ENCODE measurements at regions not wholly inside any gene's neighbourhood (a gene's known extent, or its start where the extent isn't known, plus 50 kb on each side); places are given as distances from the start of the nearest gene placed in this dataset.

DNA sequence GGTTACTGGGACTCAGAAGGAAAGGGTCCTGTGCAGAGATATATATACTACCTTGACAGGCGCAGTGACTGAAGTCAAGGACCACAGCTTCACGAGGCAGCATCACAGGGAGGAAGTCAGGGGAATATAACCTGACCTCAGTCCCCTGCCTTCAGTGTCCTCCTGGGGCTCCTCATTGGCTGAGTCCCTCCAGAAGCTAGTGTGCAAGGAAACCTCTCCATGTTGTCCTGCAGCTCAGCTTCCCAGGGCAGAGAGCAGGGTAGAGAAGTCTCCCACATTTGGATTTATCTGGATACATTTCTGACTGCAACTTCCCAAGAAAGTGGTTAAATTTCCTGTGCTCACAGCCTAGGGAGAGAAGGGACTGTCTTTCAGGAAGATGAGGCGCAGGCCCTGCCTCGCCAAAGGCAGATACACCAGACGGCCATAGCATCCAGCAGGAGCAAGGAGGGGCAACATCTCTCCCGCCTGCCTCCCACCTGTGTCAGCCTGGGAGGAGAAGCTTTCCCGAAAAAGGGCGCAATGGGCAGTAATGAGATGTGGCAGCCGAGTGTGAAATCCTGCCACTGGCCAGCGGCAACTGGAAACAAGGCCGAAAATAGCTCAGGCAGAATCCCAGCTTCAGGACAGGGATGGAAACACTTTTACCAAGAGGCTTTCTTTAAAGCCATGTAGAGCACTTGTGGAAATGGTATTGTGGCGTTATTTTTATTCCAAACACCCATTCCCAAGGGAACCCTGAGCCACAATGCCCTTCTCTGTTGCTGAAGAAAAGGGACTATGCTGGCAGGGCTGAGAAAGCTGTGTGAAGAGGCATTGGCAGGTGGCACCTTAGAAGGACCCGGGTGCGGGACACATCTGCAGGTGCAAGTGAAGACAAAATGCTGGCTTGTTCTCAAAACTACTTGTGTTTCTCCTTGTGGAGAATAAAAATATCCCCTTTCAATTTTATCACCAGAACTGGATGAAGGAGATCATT lies 54.9 kb upstream of the HIF1A start:
- no CpG with 5 or more reads among the region's 14 CpGs for WGBS (ENCODE audit: insufficient coverage, insufficient read length)
- H3K27ac ChIP-seq (ENCODE audit: low read length): no peak overlapping the region

DNA sequence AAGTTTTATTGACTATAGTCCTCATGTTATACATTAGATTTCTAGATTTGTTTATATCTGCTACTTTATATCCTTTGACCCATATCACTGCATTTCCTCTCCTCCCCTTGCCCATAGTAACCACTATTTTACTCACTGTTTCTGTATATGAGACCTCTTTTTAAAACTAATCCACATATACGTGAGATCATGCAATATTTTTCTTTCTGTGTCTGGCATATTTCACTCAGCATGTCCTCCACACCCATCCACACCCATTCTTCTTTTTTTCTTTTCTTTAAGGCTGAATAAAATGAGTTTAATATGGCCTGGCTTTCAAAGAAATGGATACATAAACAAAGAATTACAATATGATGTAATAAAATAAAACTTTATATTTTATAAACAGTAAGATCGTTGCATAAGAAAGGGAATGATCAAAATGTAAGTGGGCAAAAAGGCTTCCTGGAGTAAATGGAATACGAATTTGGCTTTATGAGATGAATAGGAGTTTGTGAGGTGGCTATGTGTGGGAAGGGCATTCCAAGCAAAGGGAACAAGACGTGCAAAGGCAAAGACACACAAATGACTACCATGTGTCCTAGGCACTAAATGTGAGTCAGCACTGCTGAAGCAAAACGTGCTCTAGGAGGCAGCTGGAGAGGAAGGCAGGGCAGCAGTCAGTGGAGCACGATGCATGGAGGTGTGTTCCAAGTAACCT lies 53.2 kb upstream of the HIF1A start:
- H3K4me1 ChIP-seq (ENCODE audit: control insufficient read depth, insufficient read depth, low read length): no peaks in the 10 kb centered on the region
- H3K27ac ChIP-seq (ENCODE audit: low read length): no peak overlapping the region
- no peaks in the 10 kb centered on the region for H3K36me3 ChIP-seq (ENCODE audit: control insufficient read depth, insufficient read depth, low read length)
- no peaks in the 10 kb centered on the region for H3K9me3 ChIP-seq (ENCODE audit: control insufficient read depth, insufficient read depth, low read length)
- no peak for DNase-seq (ENCODE audit: low read depth, low spot score)
- H3K4me3 ChIP-seq (ENCODE audit: low read length): no peak overlapping the region
- H3K27me3 ChIP-seq (ENCODE audit: control insufficient read depth, insufficient read depth, low read length): no peaks in the 10 kb centered on the region
- 100% methylated on average over 1 of the region's 6 CpGs for WGBS (ENCODE audit: insufficient coverage, insufficient read length)

More for the DNA sequence above, 54.9 kb upstream of the HIF1A start:
- H3K27me3 ChIP-seq (ENCODE audit: control insufficient read depth, insufficient read depth, low read length): no peaks in the 10 kb centered on the region
- H3K4me1 ChIP-seq (ENCODE audit: control insufficient read depth, insufficient read depth, low read length): no peaks in the 10 kb centered on the region
- no peaks in the 10 kb centered on the region for H3K9me3 ChIP-seq (ENCODE audit: control insufficient read depth, insufficient read depth, low read length)
- H3K4me3 ChIP-seq (ENCODE audit: low read length): no peak overlapping the region
- H3K36me3 ChIP-seq (ENCODE audit: control insufficient read depth, insufficient read depth, low read length): no peaks in the 10 kb centered on the region
- DNase-seq (ENCODE audit: low read depth, low spot score): no peak

DNA sequence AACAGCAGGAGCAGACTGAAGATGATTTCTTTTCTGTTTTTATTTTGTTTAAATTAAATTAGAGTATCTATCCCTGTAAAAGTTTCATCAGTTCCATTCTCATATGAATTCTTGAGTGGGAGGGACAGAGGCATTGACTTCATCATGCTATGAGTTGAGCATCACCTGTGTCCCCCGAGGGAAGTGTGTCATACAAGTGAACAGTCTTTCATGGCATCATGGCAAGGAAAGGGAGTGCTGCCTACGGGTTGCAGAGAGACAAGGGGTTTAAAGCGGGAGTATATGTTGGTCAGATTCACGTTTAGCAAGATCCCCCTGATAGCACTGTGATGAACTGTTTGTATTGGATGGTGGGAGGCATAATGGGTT lies 52.7 kb upstream of the HIF1A start:
- WGBS (ENCODE audit: insufficient coverage, insufficient read length): no CpG with 5 or more reads among the region's 4 CpGs

DNA sequence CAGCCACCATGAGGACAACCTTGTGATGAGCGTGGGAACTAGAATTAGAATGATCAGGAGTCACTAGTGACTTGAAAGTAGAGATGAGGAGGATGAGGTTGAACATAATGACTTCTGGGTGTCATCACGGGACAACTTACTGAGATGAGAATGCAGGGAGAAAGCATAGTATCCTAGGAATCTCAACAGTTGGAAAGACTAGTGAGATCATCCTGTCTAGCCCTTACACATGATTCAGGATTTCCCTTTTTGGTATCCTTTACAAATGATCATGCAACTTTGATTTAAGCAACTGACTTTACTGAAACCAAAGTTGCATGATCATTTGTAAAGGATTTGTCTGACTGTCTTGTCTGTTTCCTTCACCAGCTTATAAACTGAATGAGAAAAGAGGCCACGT lies 51.8 kb upstream of the HIF1A start:
- H3K9me3 ChIP-seq (ENCODE audit: control insufficient read depth, insufficient read depth, low read length): no peaks in the 10 kb centered on the region
- no peaks in the 10 kb centered on the region for H3K36me3 ChIP-seq (ENCODE audit: control insufficient read depth, insufficient read depth, low read length)
- no peak for DNase-seq (ENCODE audit: low read depth, low spot score)
- no peak overlapping the region for H3K4me3 ChIP-seq (ENCODE audit: low read length)
- no peak overlapping the region for H3K27ac ChIP-seq (ENCODE audit: low read length)
- no peaks in the 10 kb centered on the region; the same call in 1 of the 2 replicates for H3K27me3 ChIP-seq (ENCODE audit: control insufficient read depth, insufficient read depth, low read length)
- H3K4me1 ChIP-seq (ENCODE audit: control insufficient read depth, insufficient read depth, low read length): no peaks in the 10 kb centered on the region
- no CpG with 5 or more reads among the region's 3 CpGs for WGBS (ENCODE audit: insufficient coverage, insufficient read length)

More for the DNA sequence above, 52.7 kb upstream of the HIF1A start:
- no peaks in the 10 kb centered on the region; the same call in 1 of the 2 replicates for H3K27me3 ChIP-seq (ENCODE audit: control insufficient read depth, insufficient read depth, low read length)
- DNase-seq (ENCODE audit: low read depth, low spot score): no peak
- no peaks in the 10 kb centered on the region for H3K9me3 ChIP-seq (ENCODE audit: control insufficient read depth, insufficient read depth, low read length)
- H3K4me1 ChIP-seq (ENCODE audit: control insufficient read depth, insufficient read depth, low read length): no peaks in the 10 kb centered on the region
- no peak overlapping the region for H3K27ac ChIP-seq (ENCODE audit: low read length)
- H3K36me3 ChIP-seq (ENCODE audit: control insufficient read depth, insufficient read depth, low read length): no peaks in the 10 kb centered on the region
- no peak overlapping the region for H3K4me3 ChIP-seq (ENCODE audit: low read length)

DNA sequence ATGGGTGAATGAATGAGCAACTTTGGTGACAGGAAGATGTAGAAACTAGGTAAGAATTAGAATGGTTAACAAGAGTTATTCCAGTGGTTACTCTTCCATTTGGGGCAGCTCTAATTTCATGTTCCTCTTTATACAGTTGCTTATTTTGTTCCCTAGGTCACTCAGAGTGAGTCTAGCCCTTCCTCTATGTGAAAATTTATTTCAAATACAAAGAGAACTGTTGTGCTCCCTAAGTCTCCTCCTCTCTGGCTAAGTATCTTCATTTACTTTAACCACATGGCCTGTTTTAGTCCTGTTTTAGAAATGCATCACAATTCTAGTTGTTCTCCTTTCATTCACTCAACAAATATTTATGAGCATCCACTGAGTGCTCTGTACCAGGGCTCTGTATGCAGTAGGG lies 51.1 kb upstream of the HIF1A start:
- Histone ChIP-seq H3K9me3 (ENCODE audit: control insufficient read depth, insufficient read depth, low read length) (no peaks in the 10 kb centered on the region), H3K27me3 (ENCODE audit: control insufficient read depth, insufficient read depth, low read length) (no peaks in the 10 kb centered on the region; the same call in 1 of the 2 replicates), H3K4me3 (ENCODE audit: low read length) (no peak overlapping the region), H3K27ac (ENCODE audit: low read length) (no peak overlapping the region), H3K36me3 (ENCODE audit: control insufficient read depth, insufficient read depth, low read length) (no peaks in the 10 kb centered on the region), H3K4me1 (ENCODE audit: control insufficient read depth, insufficient read depth, low read length) (no peaks in the 10 kb centered on the region)
- no peak for DNase-seq (ENCODE audit: low read depth, low spot score)

DNA sequence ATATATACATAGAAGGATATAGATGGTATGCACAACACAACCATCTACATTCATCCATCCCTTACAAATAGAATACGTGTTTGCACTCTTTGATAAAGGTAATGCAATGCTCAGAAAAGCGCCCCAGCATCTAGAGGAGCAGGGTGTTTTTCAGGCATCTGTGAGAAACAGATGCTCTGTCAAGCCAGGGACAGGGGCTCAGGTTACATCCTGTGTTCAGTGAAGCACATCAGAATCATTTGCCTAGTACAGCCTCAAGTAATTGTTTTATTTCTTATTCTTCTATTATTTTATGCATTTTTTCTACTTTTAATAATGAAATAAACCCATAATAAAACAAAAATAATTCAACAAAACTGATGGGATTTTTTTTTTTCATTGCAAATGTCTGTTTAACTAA lies 50.5 kb upstream of the HIF1A start:
- H3K27ac ChIP-seq (ENCODE audit: low read length): no peak overlapping the region
- H3K9me3 ChIP-seq (ENCODE audit: control insufficient read depth, insufficient read depth, low read length): no peaks in the 10 kb centered on the region
- no peak overlapping the region for H3K4me3 ChIP-seq (ENCODE audit: low read length)
- DNase-seq (ENCODE audit: low read depth, low spot score): no peak
- no peaks in the 10 kb centered on the region for H3K36me3 ChIP-seq (ENCODE audit: control insufficient read depth, insufficient read depth, low read length)
- H3K27me3 ChIP-seq (ENCODE audit: control insufficient read depth, insufficient read depth, low read length): no peaks in the 10 kb centered on the region; the same call in 1 of the 2 replicates
- WGBS (ENCODE audit: insufficient coverage, insufficient read length): no CpG with 5 or more reads among the region's 2 CpGs
- H3K4me1 ChIP-seq (ENCODE audit: control insufficient read depth, insufficient read depth, low read length): no peaks in the 10 kb centered on the region

DNA sequence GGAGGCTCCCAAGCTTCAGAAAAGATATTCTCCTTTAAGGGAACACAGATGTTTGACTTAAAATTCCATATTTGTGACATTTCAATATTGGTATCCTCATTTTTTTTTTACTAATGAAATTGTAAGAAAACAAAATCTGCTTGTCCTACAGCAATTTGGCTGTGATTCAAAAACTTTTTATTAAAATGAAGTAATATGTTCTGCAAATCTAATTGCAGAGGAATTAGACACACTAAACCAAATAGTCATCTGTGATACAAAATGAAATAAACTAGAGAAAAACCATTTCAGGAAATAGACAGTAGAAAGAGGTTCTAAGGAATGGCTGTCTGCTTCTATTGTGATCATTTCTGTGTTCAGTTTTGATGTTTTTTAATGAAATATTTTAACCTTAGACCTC lies 50.1 kb upstream of the HIF1A start:
- Histone ChIP-seq H3K27ac (ENCODE audit: low read length) (no peak overlapping the region), H3K9me3 (ENCODE audit: control insufficient read depth, insufficient read depth, low read length) (no peaks in the 10 kb centered on the region), H3K36me3 (ENCODE audit: control insufficient read depth, insufficient read depth, low read length) (no peaks in the 10 kb centered on the region), H3K27me3 (ENCODE audit: control insufficient read depth, insufficient read depth, low read length) (no peaks in the 10 kb centered on the region; the same call in 1 of the 2 replicates), H3K4me1 (ENCODE audit: control insufficient read depth, insufficient read depth, low read length) (no peaks in the 10 kb centered on the region), H3K4me3 (ENCODE audit: low read length) (no peak overlapping the region)
- no peak for DNase-seq (ENCODE audit: low read depth, low spot score)
